ENCODE measurements at regions not wholly inside any gene's neighbourhood (a gene's known extent, or its start where the extent isn't known, plus 50 kb on each side); places are given as distances from the start of the nearest gene placed in this dataset.

GRCh38 chr6:154891901-154892300 lies 103.2 kb upstream of the TIAM2 start:
- H3K36me3 Mint-ChIP-seq (ENCODE audit: low read depth): peaks cover 25% of the 10 kb centered on the region
- no peaks in the 10 kb centered on the region for H3K27me3 Mint-ChIP-seq (ENCODE audit: low read depth)

GRCh38 chr6:154893917-154894316 lies 101.2 kb upstream of the TIAM2 start:
- H3K36me3 Mint-ChIP-seq (ENCODE audit: low read depth): peaks cover 22% of the 10 kb centered on the region
- no peak overlapping the region for H3K4me3 Mint-ChIP-seq

More at GRCh38 chr6:154891901-154892300, 103.2 kb upstream of the TIAM2 start:
- no peaks in the 10 kb centered on the region for H3K9me3 Mint-ChIP-seq
- no peak overlapping the region for H3K27ac Mint-ChIP-seq
- H3K4me3 Mint-ChIP-seq: no peak overlapping the region
- peaks cover 12% of the 10 kb centered on the region for H3K4me1 Mint-ChIP-seq
- no peak for TF ChIP-seq CTCF (IDR thresholded peaks at IDR 0.05; ENCODE audit: unreplicated experiment in 3 of 3)

GRCh38 chr6:154894902-154895301 lies 100.2 kb upstream of the TIAM2 start:
- TF ChIP-seq CTCF (IDR thresholded peaks at IDR 0.05; ENCODE audit: unreplicated experiment in 3 of 3): no peak
- Mint-ChIP-seq H3K9me3 (no peaks in the 10 kb centered on the region), H3K27me3 (ENCODE audit: low read depth) (no peaks in the 10 kb centered on the region), H3K36me3 (ENCODE audit: low read depth) (peaks cover 18% of the 10 kb centered on the region), H3K4me3 (no peak overlapping the region), H3K27ac (no peak overlapping the region), H3K4me1 (no peaks in the 10 kb centered on the region)

More at GRCh38 chr6:154893917-154894316, 101.2 kb upstream of the TIAM2 start:
- Mint-ChIP-seq H3K27me3 (ENCODE audit: low read depth) (no peaks in the 10 kb centered on the region), H3K9me3 (no peaks in the 10 kb centered on the region), H3K4me1 (peaks cover 5% of the 10 kb centered on the region), H3K27ac (no peak overlapping the region)
- TF ChIP-seq CTCF (IDR thresholded peaks at IDR 0.05; ENCODE audit: unreplicated experiment in 3 of 3): no peak

GRCh38 chr6:154895841-154896240 lies 99.3 kb upstream of the TIAM2 start:
- no peaks in the 10 kb centered on the region for H3K27me3 Mint-ChIP-seq (ENCODE audit: low read depth)
- peaks cover 14% of the 10 kb centered on the region for H3K36me3 Mint-ChIP-seq (ENCODE audit: low read depth)
- H3K4me3 Mint-ChIP-seq: no peak overlapping the region
- TF ChIP-seq CTCF (IDR thresholded peaks at IDR 0.05; ENCODE audit: unreplicated experiment in 3 of 3): no peak
- H3K9me3 Mint-ChIP-seq: no peaks in the 10 kb centered on the region
- no peaks in the 10 kb centered on the region for H3K4me1 Mint-ChIP-seq
- no peak overlapping the region for H3K27ac Mint-ChIP-seq

GRCh38 chr6:154898821-154899220 lies 96.3 kb upstream of the TIAM2 start:
- H3K27me3 Mint-ChIP-seq (ENCODE audit: low read depth): no peaks in the 10 kb centered on the region
- no peaks in the 10 kb centered on the region for H3K4me1 Mint-ChIP-seq
- no peaks in the 10 kb centered on the region for H3K9me3 Mint-ChIP-seq
- H3K4me3 Mint-ChIP-seq: no peak overlapping the region
- TF ChIP-seq CTCF (IDR thresholded peaks at IDR 0.05; ENCODE audit: unreplicated experiment in 3 of 3): no peak
- peaks cover 14% of the 10 kb centered on the region for H3K36me3 Mint-ChIP-seq (ENCODE audit: low read depth)
- H3K27ac Mint-ChIP-seq: no peak overlapping the region

GRCh38 chr6:154899824-154900463 lies 95.2 kb upstream of the TIAM2 start:
- Mint-ChIP-seq H3K27ac (no peak overlapping the region), H3K36me3 (ENCODE audit: low read depth) (peaks cover 14% of the 10 kb centered on the region), H3K4me1 (no peaks in the 10 kb centered on the region), H3K27me3 (ENCODE audit: low read depth) (no peaks in the 10 kb centered on the region), H3K9me3 (no peaks in the 10 kb centered on the region), H3K4me3 (no peak overlapping the region)
- TF ChIP-seq CTCF (IDR thresholded peaks at IDR 0.05; ENCODE audit: unreplicated experiment in 3 of 3): no peak

Data from nephron (organoid).